HG02981 (cell line): ENCODE measurements at regions not wholly inside any gene's neighbourhood (a gene's known extent, or its start where the extent isn't known, plus 50 kb on each side); places are given as distances from the start of the nearest gene placed in this dataset.
"Not testable (repeated sequence)": the region's sequence is repeated elsewhere in the genome, so short reads cannot be mapped to it uniquely, and the experiment has no call there.

Source experiments
- ATAC-seq: cut with Tn5 transposase; IDR thresholded peaks from one replicate; pipeline ENCODE4 v1.9.1; 2021; ENCODE audit warnings: mild to moderate bottlenecking, moderate library complexity; ENCODE audit not compliant: unreplicated experiment

- no peak for ATAC-seq
These were observed 1849.2 kb upstream of the C9orf72 start for GRCh38 chr9:29422438-29422837.

- ATAC-seq, result no peak
These were observed 1858.9 kb upstream of the C9orf72 start for GRCh38 chr9:29432191-29432590.

- ATAC-seq, result not testable (repeated sequence)
These were observed 1859.4 kb upstream of the C9orf72 start for GRCh38 chr9:29432656-29433055.

- no peak for ATAC-seq
These were observed 1862.1 kb upstream of the C9orf72 start for GRCh38 chr9:29435368-29435767.

- no peak for ATAC-seq
These were observed 1864.2 kb upstream of the C9orf72 start for GRCh38 chr9:29437526-29437925.

- ATAC-seq, result no peak
These were observed 1866.7 kb upstream of the C9orf72 start for GRCh38 chr9:29439961-29440360.

GRCh38 chr9:29440449-29440848, 1867.2 kb upstream of the C9orf72 start:
- no peak for ATAC-seq

- no peak for ATAC-seq
These were observed 1872.5 kb upstream of the C9orf72 start for GRCh38 chr9:29445751-29446150.

- no peak for ATAC-seq
These were observed 1876.0 kb upstream of the C9orf72 start for GRCh38 chr9:29449306-29449705.

GRCh38 chr9:29450343-29450875, 1877.1 kb upstream of the C9orf72 start:
- ATAC-seq, result not testable (repeated sequence)

- no peak for ATAC-seq
These were observed 1883.7 kb upstream of the C9orf72 start for GRCh38 chr9:29456940-29457339.

- no peak for ATAC-seq
These were observed 1902.2 kb upstream of the C9orf72 start for GRCh38 chr9:29475471-29475870.

GRCh38 chr9:29511680-29512079, 1938.4 kb upstream of the C9orf72 start:
- ATAC-seq, result no peak

GRCh38 chr9:29514336-29514735, 1941.1 kb upstream of the C9orf72 start:
- ATAC-seq, result no peak

- no peak for ATAC-seq
These were observed 1941.6 kb upstream of the C9orf72 start for GRCh38 chr9:29514862-29515261.

GRCh38 chr9:29548436-29548835, 1975.2 kb upstream of the C9orf72 start:
- no peak for ATAC-seq

- no peak for ATAC-seq
These were observed 1982.2 kb upstream of the C9orf72 start for GRCh38 chr9:29555502-29555901.

GRCh38 chr9:29556317-29556716, 1983.0 kb upstream of the C9orf72 start:
- no peak for ATAC-seq

- ATAC-seq, result no peak
These were observed 1983.5 kb upstream of the C9orf72 start for GRCh38 chr9:29556746-29557145.

GRCh38 chr9:29564564-29564963, 1991.3 kb upstream of the C9orf72 start:
- no peak for ATAC-seq

- no peak for ATAC-seq
These were observed 2001.9 kb upstream of the C9orf72 start for GRCh38 chr9:29575219-29575618.

- no peak for ATAC-seq
These were observed 2015.1 kb upstream of the C9orf72 start for GRCh38 chr9:29588361-29588760.

GRCh38 chr9:29609282-29609681, 2036.0 kb upstream of the C9orf72 start:
- ATAC-seq, result no peak
